K562 (cell line): ENCODE measurements at regions not wholly inside any gene's neighbourhood (a gene's known extent, or its start where the extent isn't known, plus 50 kb on each side); places are given as distances from the start of the nearest gene placed in this dataset.

Experiments used
- BCLAF1 ChIP-seq, 2 experiments: fragments of 450-650 bp in 1 of 2; IDR thresholded peaks; 2 replicates each; pipeline ENCODE4 v1.6.1; 2011 to 2017; ENCODE audit warnings: low read depth in 2 of 2, antibody characterized with exemption in 1 of 2, borderline replicate concordance in 1 of 2, low read length in 1 of 2, mild to moderate bottlenecking in 1 of 2, mixed read lengths in 1 of 2; ENCODE audit not compliant: control insufficient read depth in 1 of 2
- BDP1 ChIP-seq: IDR thresholded peaks from 3 replicates; pipeline ENCODE4 v1.6.1; 2011; ENCODE audit not compliant: insufficient read length, insufficient read depth
- BRCA1 ChIP-seq, 2 experiments: fragments of 450-650 bp in 1 of 2; sonication (generic) in 1 of 2; formaldehyde crosslinking in 1 of 2; IDR thresholded peaks; 2 replicates each; pipeline versions ENCODE4 v1.5.0 to v1.6.1; 2017 to 2020; ENCODE audit warnings: mild to moderate bottlenecking in 1 of 2, missing genetic modification reagents in 1 of 2
- CEBPB ChIP-seq: fragments of 450-650 bp; IDR thresholded peaks from 2 replicates; pipeline ENCODE4 v1.6.1; 2016; ENCODE audit warnings: missing genetic modification characterization, missing compliant biosample characterization
- CREM ChIP-seq: IDR thresholded peaks from 2 replicates; pipeline ENCODE4 v1.6.1; 2014; ENCODE audit warnings: antibody characterized with exemption, low read depth
- CTBP1 ChIP-seq: fragments of 450-650 bp; IDR thresholded peaks from 2 replicates; pipeline ENCODE4 v1.6.1; 2016; ENCODE audit warnings: borderline replicate concordance
- FOXK1 ChIP-seq: sonication (generic); formaldehyde crosslinking; IDR thresholded peaks from 2 replicates; pipeline ENCODE4 v1.8.0; 2022; ENCODE audit warnings: missing genetic modification reagents, mild to moderate bottlenecking, borderline replicate concordance
- ILK ChIP-seq: fragments of 450-650 bp; IDR thresholded peaks from 2 replicates; pipeline ENCODE4 v1.6.1; 2016; ENCODE audit warnings: missing genetic modification characterization, low read depth, mild to moderate bottlenecking, missing compliant biosample characterization, moderate library complexity, borderline replicate concordance
- NFRKB ChIP-seq: fragments of 450-650 bp; IDR thresholded peaks from 2 replicates; pipeline ENCODE4 v1.6.1; 2016; ENCODE audit warnings: low read depth
- SOX6 ChIP-seq: fragments of 450-650 bp; IDR thresholded peaks from 2 replicates; pipeline ENCODE4 v1.6.1; 2014; ENCODE audit warnings: mild to moderate bottlenecking
- SUPT5H ChIP-seq: fragments of 450-650 bp; IDR thresholded peaks from 2 replicates; pipeline ENCODE4 v1.6.1; 2016
- YY1 ChIP-seq, 3 experiments: IDR thresholded peaks; 2 replicates each; pipeline ENCODE4 v1.6.1; 2011; ENCODE audit warnings: low read length in 2 of 3, mild to moderate bottlenecking in 2 of 3, moderate library complexity in 2 of 3, borderline replicate concordance in 1 of 3, control low read depth in 1 of 3, low read depth in 1 of 3; ENCODE audit not compliant: insufficient read depth in 3 of 3, insufficient replicate concordance in 2 of 3, control insufficient read depth in 1 of 3, insufficient read length in 1 of 3; ENCODE audit errors: extremely low read depth in 1 of 3
- ZNF232 ChIP-seq: sonication (generic); formaldehyde crosslinking; IDR thresholded peaks from 2 replicates; pipeline ENCODE4 v1.8.0; 2022; ENCODE audit warnings: mild to moderate bottlenecking, missing genetic modification reagents
- ZNF436 ChIP-seq: fragments of 250-450, 450-650 bp; sonication (Bioruptor Pico); formaldehyde crosslinking; IDR thresholded peaks from 2 replicates; pipeline ENCODE4 v1.7.0; 2020; ENCODE audit warnings: mild to moderate bottlenecking
- ZNF444 ChIP-seq: fragments of 250-450 bp; sonication (Bioruptor Pico); IDR thresholded peaks from 2 replicates; pipeline ENCODE4 v1.4.0; 2020; ENCODE audit warnings: mild to moderate bottlenecking, moderate library complexity
- TF ChIP-seq, protein P1 (sequence below): fragments of 450-650 bp; formaldehyde crosslinking; IDR thresholded peaks from 2 replicates; pipeline ENCODE4 v1.4.0; 2020; ENCODE audit warnings: mild to moderate bottlenecking, moderate library complexity
- TF ChIP-seq, protein P2 (sequence below): fragments of 450-650 bp; IDR thresholded peaks from 2 replicates; pipeline ENCODE4 v1.6.1; 2017; ENCODE audit warnings: antibody characterized with exemption, mild to moderate bottlenecking
- TF ChIP-seq, protein P3 (sequence below): fragments of 450-650 bp; IDR thresholded peaks from 2 replicates; pipeline ENCODE4 v1.6.1; 2016; ENCODE audit warnings: missing biosample characterization, missing genetic modification characterization

DNA sequence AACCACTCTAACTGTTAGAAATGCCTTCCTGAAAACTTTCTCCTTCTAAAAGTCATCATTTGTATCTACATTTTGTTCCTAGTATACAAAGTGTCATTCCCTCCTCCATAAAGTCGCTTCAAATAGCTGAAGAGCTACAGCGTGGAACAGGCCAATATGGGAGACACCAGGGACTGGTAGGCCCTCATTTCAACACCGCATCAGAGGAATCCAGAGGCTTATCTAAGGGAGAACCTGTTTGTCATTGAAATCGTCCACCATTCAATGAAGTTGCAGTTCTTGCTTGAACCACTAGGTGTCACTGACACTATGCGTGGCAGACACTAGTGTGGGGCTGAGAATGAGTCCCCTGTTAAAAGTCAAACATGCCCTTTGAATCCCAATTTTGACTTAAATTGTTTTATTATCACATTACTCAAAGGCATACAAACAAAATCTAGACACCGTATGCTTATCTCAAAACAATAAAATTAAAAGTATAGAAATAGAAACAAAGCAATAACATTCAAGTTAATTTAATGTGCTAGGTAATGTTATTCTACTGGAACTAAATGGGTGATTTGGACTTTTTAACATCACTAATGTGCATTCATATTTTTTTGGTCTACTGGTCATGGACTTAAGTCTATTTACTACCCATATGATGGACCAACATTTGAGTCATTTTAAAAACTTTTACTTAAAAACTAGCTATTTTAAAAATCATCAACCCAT is 182.3 kb downstream of the FCRL5 start (continued):
- TF ChIP-seq, protein P1, sequence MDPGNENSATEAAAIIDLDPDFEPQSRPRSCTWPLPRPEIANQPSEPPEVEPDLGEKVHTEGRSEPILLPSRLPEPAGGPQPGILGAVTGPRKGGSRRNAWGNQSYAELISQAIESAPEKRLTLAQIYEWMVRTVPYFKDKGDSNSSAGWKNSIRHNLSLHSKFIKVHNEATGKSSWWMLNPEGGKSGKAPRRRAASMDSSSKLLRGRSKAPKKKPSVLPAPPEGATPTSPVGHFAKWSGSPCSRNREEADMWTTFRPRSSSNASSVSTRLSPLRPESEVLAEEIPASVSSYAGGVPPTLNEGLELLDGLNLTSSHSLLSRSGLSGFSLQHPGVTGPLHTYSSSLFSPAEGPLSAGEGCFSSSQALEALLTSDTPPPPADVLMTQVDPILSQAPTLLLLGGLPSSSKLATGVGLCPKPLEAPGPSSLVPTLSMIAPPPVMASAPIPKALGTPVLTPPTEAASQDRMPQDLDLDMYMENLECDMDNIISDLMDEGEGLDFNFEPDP (CRISPR knock-in tag) = no peak
- TF ChIP-seq ZNF232 (no peak), YY1 (IDR thresholded peaks at IDR 0.05; ENCODE audit: borderline replicate concordance in 1 of 3, control insufficient read depth in 1 of 3, extremely low read depth in 1 of 3, insufficient read depth in 3 of 3, insufficient read length in 1 of 3, insufficient replicate concordance in 2 of 3, low read depth in 1 of 3, low read length in 2 of 3) (peak in 1 of 3 experiments; percentile 60), ZNF436 (CRISPR knock-in tag) (no peak), CEBPB (peak; percentile 70), FOXK1 (CRISPR knock-in tag) (no peak), BCLAF1 (IDR thresholded peaks at IDR 0.05; ENCODE audit: borderline replicate concordance in 1 of 2, control insufficient read depth in 1 of 2, low read depth in 2 of 2, low read length in 1 of 2) (no peak), CREM (peak; percentile 48; the same call in 1 of the 2 replicates), BDP1 (no peak), SOX6 (peak; percentile 35; the same call in 1 of the 2 replicates), ZNF444 (no peak), SUPT5H (no peak), NFRKB (no peak), BRCA1 (IDR thresholded peaks at IDR 0.05) (no peak), BRCA1 (CRISPR knock-in tag; IDR thresholded peaks at IDR 0.05) (no peak), CTBP1 (no peak), ILK (no peak)
- TF ChIP-seq, protein P2, sequence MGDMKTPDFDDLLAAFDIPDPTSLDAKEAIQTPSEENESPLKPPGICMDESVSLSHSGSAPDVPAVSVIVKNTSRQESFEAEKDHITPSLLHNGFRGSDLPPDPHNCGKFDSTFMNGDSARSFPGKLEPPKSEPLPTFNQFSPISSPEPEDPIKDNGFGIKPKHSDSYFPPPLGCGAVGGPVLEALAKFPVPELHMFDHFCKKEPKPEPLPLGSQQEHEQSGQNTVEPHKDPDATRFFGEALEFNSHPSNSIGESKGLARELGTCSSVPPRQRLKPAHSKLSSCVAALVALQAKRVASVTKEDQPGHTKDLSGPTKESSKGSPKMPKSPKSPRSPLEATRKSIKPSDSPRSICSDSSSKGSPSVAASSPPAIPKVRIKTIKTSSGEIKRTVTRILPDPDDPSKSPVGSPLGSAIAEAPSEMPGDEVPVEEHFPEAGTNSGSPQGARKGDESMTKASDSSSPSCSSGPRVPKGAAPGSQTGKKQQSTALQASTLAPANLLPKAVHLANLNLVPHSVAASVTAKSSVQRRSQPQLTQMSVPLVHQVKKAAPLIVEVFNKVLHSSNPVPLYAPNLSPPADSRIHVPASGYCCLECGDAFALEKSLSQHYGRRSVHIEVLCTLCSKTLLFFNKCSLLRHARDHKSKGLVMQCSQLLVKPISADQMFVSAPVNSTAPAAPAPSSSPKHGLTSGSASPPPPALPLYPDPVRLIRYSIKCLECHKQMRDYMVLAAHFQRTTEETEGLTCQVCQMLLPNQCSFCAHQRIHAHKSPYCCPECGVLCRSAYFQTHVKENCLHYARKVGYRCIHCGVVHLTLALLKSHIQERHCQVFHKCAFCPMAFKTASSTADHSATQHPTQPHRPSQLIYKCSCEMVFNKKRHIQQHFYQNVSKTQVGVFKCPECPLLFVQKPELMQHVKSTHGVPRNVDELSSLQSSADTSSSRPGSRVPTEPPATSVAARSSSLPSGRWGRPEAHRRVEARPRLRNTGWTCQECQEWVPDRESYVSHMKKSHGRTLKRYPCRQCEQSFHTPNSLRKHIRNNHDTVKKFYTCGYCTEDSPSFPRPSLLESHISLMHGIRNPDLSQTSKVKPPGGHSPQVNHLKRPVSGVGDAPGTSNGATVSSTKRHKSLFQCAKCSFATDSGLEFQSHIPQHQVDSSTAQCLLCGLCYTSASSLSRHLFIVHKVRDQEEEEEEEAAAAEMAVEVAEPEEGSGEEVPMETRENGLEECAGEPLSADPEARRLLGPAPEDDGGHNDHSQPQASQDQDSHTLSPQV = peak; percentile 70
- TF ChIP-seq, protein P3, sequence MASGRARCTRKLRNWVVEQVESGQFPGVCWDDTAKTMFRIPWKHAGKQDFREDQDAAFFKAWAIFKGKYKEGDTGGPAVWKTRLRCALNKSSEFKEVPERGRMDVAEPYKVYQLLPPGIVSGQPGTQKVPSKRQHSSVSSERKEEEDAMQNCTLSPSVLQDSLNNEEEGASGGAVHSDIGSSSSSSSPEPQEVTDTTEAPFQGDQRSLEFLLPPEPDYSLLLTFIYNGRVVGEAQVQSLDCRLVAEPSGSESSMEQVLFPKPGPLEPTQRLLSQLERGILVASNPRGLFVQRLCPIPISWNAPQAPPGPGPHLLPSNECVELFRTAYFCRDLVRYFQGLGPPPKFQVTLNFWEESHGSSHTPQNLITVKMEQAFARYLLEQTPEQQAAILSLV (tag) = no peak
